ENCODE measurements at regions not wholly inside any gene's neighbourhood (a gene's known extent, or its start where the extent isn't known, plus 50 kb on each side); places are given as distances from the start of the nearest gene placed in this dataset.

- TF ChIP-seq, protein P1, sequence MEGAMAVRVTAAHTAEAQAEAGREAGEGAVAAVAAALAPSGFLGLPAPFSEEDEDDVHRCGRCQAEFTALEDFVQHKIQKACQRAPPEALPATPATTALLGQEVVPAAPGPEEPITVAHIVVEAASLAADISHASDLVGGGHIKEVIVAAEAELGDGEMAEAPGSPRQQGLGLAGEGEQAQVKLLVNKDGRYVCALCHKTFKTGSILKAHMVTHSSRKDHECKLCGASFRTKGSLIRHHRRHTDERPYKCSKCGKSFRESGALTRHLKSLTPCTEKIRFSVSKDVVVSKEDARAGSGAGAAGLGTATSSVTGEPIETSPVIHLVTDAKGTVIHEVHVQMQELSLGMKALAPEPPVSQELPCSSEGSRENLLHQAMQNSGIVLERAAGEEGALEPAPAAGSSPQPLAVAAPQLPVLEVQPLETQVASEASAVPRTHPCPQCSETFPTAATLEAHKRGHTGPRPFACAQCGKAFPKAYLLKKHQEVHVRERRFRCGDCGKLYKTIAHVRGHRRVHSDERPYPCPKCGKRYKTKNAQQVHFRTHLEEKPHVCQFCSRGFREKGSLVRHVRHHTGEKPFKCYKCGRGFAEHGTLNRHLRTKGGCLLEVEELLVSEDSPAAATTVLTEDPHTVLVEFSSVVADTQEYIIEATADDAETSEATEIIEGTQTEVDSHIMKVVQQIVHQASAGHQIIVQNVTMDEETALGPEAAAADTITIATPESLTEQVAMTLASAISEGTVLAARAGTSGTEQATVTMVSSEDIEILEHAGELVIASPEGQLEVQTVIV (IDR thresholded peaks at IDR 0.05; ENCODE audit: borderline replicate concordance, partially characterized antibody) = no peak
Observed at GRCh38 chr10:8969853-8970252, 915.4 kb downstream of the GATA3 start (continued).

GRCh38 chr10:8975535-8975934 is 921.0 kb downstream of the GATA3 start:
- no peak overlapping the region for H3K4me3 ChIP-seq
- POLR2A ChIA-PET = no interaction called here
- RAD21 ChIA-PET (ENCODE audit: unreplicated experiment) = no interaction called here
- H3K9me3 ChIP-seq (replicated peaks; ENCODE audit: control insufficient read depth, insufficient read depth, low read length) = no peaks in the 10 kb centered on the region
- in situ Hi-C loops (cut with MboI) (no loop called here), intact Hi-C loops (cut with micrococcal nuclease; ENCODE audit: unreplicated experiment) (no loop called here)
- CTCF ChIA-PET = no interaction called here
- no peaks in the 10 kb centered on the region for H4K20me1 ChIP-seq (ENCODE audit: control insufficient read depth, insufficient read depth)
- no peak overlapping the region for H3K4me2 ChIP-seq (ENCODE audit: control insufficient read depth, insufficient read depth)
- H3K9ac ChIP-seq (ENCODE audit: control insufficient read depth, insufficient read depth, low read length) = no peak overlapping the region
- no peaks in the 10 kb centered on the region for H3K79me2 ChIP-seq (ENCODE audit: control insufficient read depth, insufficient read depth, low read length)
- SMC1A ChIA-PET (ENCODE audit: uncharacterized antibody, unreplicated experiment) = no interaction called here
- no peak for TF ChIP-seq ATF7 (IDR thresholded peaks at IDR 0.05; ENCODE audit: low read depth)
- no peak for TF ChIP-seq ZNF24 (IDR thresholded peaks at IDR 0.05)
- no peak for TF ChIP-seq BCL11A (IDR thresholded peaks at IDR 0.05; ENCODE audit: low read depth, low read length)
- TF ChIP-seq NFXL1 (IDR thresholded peaks at IDR 0.05; ENCODE audit: borderline replicate concordance) = no peak
- TF ChIP-seq BHLHE40 (IDR thresholded peaks at IDR 0.05; ENCODE audit: borderline replicate concordance in 1 of 2, low read depth in 2 of 2, low read length in 1 of 2) = no peak
- no peak for TF ChIP-seq ZNF207 (IDR thresholded peaks at IDR 0.05; ENCODE audit: borderline replicate concordance)
- TF ChIP-seq, protein P2, sequence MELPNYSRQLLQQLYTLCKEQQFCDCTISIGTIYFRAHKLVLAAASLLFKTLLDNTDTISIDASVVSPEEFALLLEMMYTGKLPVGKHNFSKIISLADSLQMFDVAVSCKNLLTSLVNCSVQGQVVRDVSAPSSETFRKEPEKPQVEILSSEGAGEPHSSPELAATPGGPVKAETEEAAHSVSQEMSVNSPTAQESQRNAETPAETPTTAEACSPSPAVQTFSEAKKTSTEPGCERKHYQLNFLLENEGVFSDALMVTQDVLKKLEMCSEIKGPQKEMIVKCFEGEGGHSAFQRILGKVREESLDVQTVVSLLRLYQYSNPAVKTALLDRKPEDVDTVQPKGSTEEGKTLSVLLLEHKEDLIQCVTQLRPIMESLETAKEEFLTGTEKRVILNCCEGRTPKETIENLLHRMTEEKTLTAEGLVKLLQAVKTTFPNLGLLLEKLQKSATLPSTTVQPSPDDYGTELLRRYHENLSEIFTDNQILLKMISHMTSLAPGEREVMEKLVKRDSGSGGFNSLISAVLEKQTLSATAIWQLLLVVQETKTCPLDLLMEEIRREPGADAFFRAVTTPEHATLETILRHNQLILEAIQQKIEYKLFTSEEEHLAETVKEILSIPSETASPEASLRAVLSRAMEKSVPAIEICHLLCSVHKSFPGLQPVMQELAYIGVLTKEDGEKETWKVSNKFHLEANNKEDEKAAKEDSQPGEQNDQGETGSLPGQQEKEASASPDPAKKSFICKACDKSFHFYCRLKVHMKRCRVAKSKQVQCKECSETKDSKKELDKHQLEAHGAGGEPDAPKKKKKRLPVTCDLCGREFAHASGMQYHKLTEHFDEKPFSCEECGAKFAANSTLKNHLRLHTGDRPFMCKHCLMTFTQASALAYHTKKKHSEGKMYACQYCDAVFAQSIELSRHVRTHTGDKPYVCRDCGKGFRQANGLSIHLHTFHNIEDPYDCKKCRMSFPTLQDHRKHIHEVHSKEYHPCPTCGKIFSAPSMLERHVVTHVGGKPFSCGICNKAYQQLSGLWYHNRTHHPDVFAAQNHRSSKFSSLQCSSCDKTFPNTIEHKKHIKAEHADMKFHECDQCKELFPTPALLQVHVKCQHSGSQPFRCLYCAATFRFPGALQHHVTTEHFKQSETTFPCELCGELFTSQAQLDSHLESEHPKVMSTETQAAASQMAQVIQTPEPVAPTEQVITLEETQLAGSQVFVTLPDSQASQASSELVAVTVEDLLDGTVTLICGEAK (IDR thresholded peaks at IDR 0.05; ENCODE audit: borderline replicate concordance) = no peak
- TF ChIP-seq MYC (IDR thresholded peaks at IDR 0.05; ENCODE audit: insufficient read depth, insufficient read length, insufficient replicate concordance, low read length, severe bottlenecking) = no peak
- TF ChIP-seq MXI1 (IDR thresholded peaks at IDR 0.05; ENCODE audit: low read depth, low read length) = no peak
- no peak for TF ChIP-seq CREB1 (IDR thresholded peaks at IDR 0.05; ENCODE audit: low read depth)
- TF ChIP-seq IKZF1 (conservative IDR thresholded peaks at IDR 0.05) = no peak
- no peak for TF ChIP-seq NBN (IDR thresholded peaks at IDR 0.05)
- no peak for TF ChIP-seq PAX5 (IDR thresholded peaks at IDR 0.05; ENCODE audit: borderline replicate concordance, low read depth, low read length)
- TF ChIP-seq POLR2AphosphoS5 (IDR thresholded peaks at IDR 0.05; ENCODE audit: low read length) = no peak
- WGBS (ENCODE audit: insufficient coverage, insufficient replicate concordance, low lambda C conversion rate, missing lambda C conversion rate) = 9% methylated on average over 4 of the region's 4 CpGs
- no TSS peak for BruUV-seq (replicated peaks)
- no peaks in the 10 kb centered on the region for H3K27me3 ChIP-seq (replicated peaks in 1 of 2; ENCODE audit: control insufficient read depth in 2 of 2, insufficient read depth in 2 of 2, low read length in 1 of 2)
- FAIRE-seq (no peak), ATAC-seq (no peak), DNase-seq (ENCODE audit: low read depth, low spot score) (no peak)
- H2AFZ ChIP-seq (ENCODE audit: control insufficient read depth, low read depth, low read length) = no peak overlapping the region
- no peaks in the 10 kb centered on the region for H3K36me3 ChIP-seq (ENCODE audit: control insufficient read depth in 2 of 2, insufficient read depth in 2 of 2, low read length in 1 of 2)
- H3K4me1 ChIP-seq (ENCODE audit: control insufficient read depth, insufficient read depth, low read length) = no peaks in the 10 kb centered on the region
- H3K27ac ChIP-seq (ENCODE audit: control insufficient read depth, insufficient read depth) = no peak overlapping the region
